ENCODE measurements at regions not wholly inside any gene's neighbourhood (a gene's known extent, or its start where the extent isn't known, plus 50 kb on each side); places are given as distances from the start of the nearest gene placed in this dataset.

GRCh38 chr18:68564351-68564750, 150.6 kb downstream of the TMX3 start:
- no peak for DNase-seq (ENCODE audit: low read depth)
- no peak overlapping the region for H3K4me3 ChIP-seq (ENCODE audit: control insufficient read depth, low read depth, low read length)
- no peak for TF ChIP-seq CTCF (conservative IDR thresholded peaks at IDR 0.05; ENCODE audit: control insufficient read depth, insufficient read depth, low read depth, low read length)

GRCh38 chr18:68560128-68560527, 154.8 kb downstream of the TMX3 start:
- TF ChIP-seq CTCF (conservative IDR thresholded peaks at IDR 0.05; ENCODE audit: control insufficient read depth, insufficient read depth, low read depth, low read length): no peak
- H3K4me3 ChIP-seq (ENCODE audit: control insufficient read depth, low read depth, low read length): no peak overlapping the region
- no peak for DNase-seq (ENCODE audit: low read depth)

- no peak for TF ChIP-seq CTCF (conservative IDR thresholded peaks at IDR 0.05; ENCODE audit: control insufficient read depth, insufficient read depth, low read depth, low read length)
- no peak overlapping the region for H3K4me3 ChIP-seq (ENCODE audit: control insufficient read depth, low read depth, low read length)
- DNase-seq (ENCODE audit: low read depth): no peak
Measured at GRCh38 chr18:68557183-68557582, 157.7 kb downstream of the TMX3 start.

GRCh38 chr18:68555879-68556301, 159.0 kb downstream of the TMX3 start:
- no peak for TF ChIP-seq CTCF (conservative IDR thresholded peaks at IDR 0.05; ENCODE audit: control insufficient read depth, insufficient read depth, low read depth, low read length)
- DNase-seq (ENCODE audit: low read depth): peak; percentile 39
- no peak overlapping the region for H3K4me3 ChIP-seq (ENCODE audit: control insufficient read depth, low read depth, low read length)

GRCh38 chr18:68548904-68549870, 165.7 kb downstream of the TMX3 start:
- no peak overlapping the region for H3K4me3 ChIP-seq (ENCODE audit: control insufficient read depth, low read depth, low read length)
- DNase-seq (ENCODE audit: low read depth): peak; percentile 5
- TF ChIP-seq CTCF (conservative IDR thresholded peaks at IDR 0.05; ENCODE audit: control insufficient read depth, insufficient read depth, low read depth, low read length): no peak

- TF ChIP-seq CTCF (conservative IDR thresholded peaks at IDR 0.05; ENCODE audit: control insufficient read depth, insufficient read depth, low read depth, low read length): no peak
- no peak overlapping the region for H3K4me3 ChIP-seq (ENCODE audit: control insufficient read depth, low read depth, low read length)
- DNase-seq (ENCODE audit: low read depth): no peak
Measured at GRCh38 chr18:68543344-68543743, 171.6 kb downstream of the TMX3 start.
